GM12878 (cell line): ENCODE measurements at regions not wholly inside any gene's neighbourhood (a gene's known extent, or its start where the extent isn't known, plus 50 kb on each side); places are given as distances from the start of the nearest gene placed in this dataset.
A peak's percentile ranks its signal among the peaks of the same experiment; 100 is the strongest.

Experiments used
- ATAC-seq: fragments of 200-7000 bp; cut with Tn5 transposase; 3 replicates; pipeline ENCODE4 v1.9.1; 2020; ENCODE audit warnings: mild to moderate bottlenecking, moderate library complexity
- BruUV-seq: library from RNA; stranded (reverse); fragments of 400-500 nt; replicated peaks from 2 replicates; lab custom pipeline; 2021; lab: Mats Ljungman, UMichigan
- CTCF ChIA-PET: fragments of 300-600 bp; sonication (Branson Sonifier 250); formaldehyde crosslinking; extraction: SDS; loops from one replicate; lab custom pipeline; 2021; ENCODE audit warnings: inconsistent platforms; lab: Yijun Ruan, JAX
- POLR2A ChIA-PET: fragments of 350-600 bp; formaldehyde crosslinking; extraction: SDS; loops from one replicate; lab custom pipeline; 2021; ENCODE audit warnings: inconsistent platforms; lab: Charles Lee
- RAD21 ChIA-PET: fragments of 300-600 bp; sonication (Branson Sonifier 250); formaldehyde crosslinking; loops from one replicate; lab custom pipeline; 2023; ENCODE audit warnings: antibody characterized with exemption; ENCODE audit not compliant: unreplicated experiment; lab: Charles Lee
- SMC1A ChIA-PET: fragments of 300-600 bp; sonication (Branson Sonifier 250); formaldehyde crosslinking; loops from one replicate; lab custom pipeline; 2023; ENCODE audit not compliant: unreplicated experiment, uncharacterized antibody; lab: Charles Lee
- DNase-seq: peaks from one replicate; pipeline ENCODE4 v3.0.0-alpha.2; 2011; ENCODE audit warnings: low read depth, low spot score
- FAIRE-seq: peaks from 3 replicates; lab custom pipeline; 2011; peaks lifted over from hg19 to GRCh38; lab: Jason Lieb, UNC
- H2AFZ ChIP-seq: 2 replicates; pipeline ENCODE4 v1.6.0; 2011; ENCODE audit warnings: low read depth, low read length, control low read depth; ENCODE audit not compliant: control insufficient read depth
- H3K27ac ChIP-seq: 2 replicates; pipeline ENCODE4 v1.5.1; 2011; ENCODE audit warnings: control low read depth; ENCODE audit not compliant: control insufficient read depth, insufficient read depth
- H3K27me3 ChIP-seq, 2 experiments: replicated peaks in 1 of 2; 2 replicates each; pipeline versions ENCODE4 v1.6.0 to v1.6.1; 2011; ENCODE audit warnings: low read length in 1 of 2; ENCODE audit not compliant: control insufficient read depth in 2 of 2, insufficient read depth in 2 of 2
- H3K36me3 ChIP-seq, 2 experiments: 2 replicates each; pipeline ENCODE4 v1.5.1; 2011; ENCODE audit warnings: low read length in 1 of 2; ENCODE audit not compliant: control insufficient read depth in 2 of 2, insufficient read depth in 2 of 2
- H3K4me1 ChIP-seq: 2 replicates; pipeline ENCODE4 v1.6.1; 2011; ENCODE audit warnings: mild to moderate bottlenecking, low read length, moderate library complexity, mixed read lengths; ENCODE audit not compliant: control insufficient read depth, insufficient read depth
- H3K4me2 ChIP-seq: 2 replicates; pipeline ENCODE4 v1.6.0; 2011; ENCODE audit warnings: control low read depth; ENCODE audit not compliant: control insufficient read depth, insufficient read depth
- H3K4me3 ChIP-seq: fragments of 200-600 bp; sonication (generic); 2 replicates; pipeline ENCODE4 v1.5.1; 2016
- H3K79me2 ChIP-seq: 2 replicates; pipeline ENCODE4 v1.6.0; 2011; ENCODE audit warnings: low read length; ENCODE audit not compliant: control insufficient read depth, insufficient read depth
- H3K9ac ChIP-seq: 2 replicates; pipeline ENCODE4 v1.8.0; 2011; ENCODE audit warnings: low read length, control low read depth, mixed read lengths; ENCODE audit not compliant: control insufficient read depth, insufficient read depth
- H3K9me3 ChIP-seq: replicated peaks from 3 replicates; pipeline ENCODE4 v1.5.1; 2011; ENCODE audit warnings: mild to moderate bottlenecking, low read length; ENCODE audit not compliant: control insufficient read depth, insufficient read depth
- H4K20me1 ChIP-seq: 2 replicates; pipeline ENCODE4 v1.6.0; 2011; ENCODE audit not compliant: control insufficient read depth, insufficient read depth
- CUX1 ChIP-seq: IDR thresholded peaks from 2 replicates; pipeline ENCODE4 v1.6.1; 2012; ENCODE audit warnings: improper control_type of control experiment, low read depth, low read length; ENCODE audit not compliant: insufficient replicate concordance
- ESRRA ChIP-seq: IDR thresholded peaks from 2 replicates; pipeline ENCODE4 v1.6.1; 2012; ENCODE audit warnings: mild to moderate bottlenecking, low read length, improper control_type of control experiment
- IKZF1 ChIP-seq: fragments of 450-650 bp; conservative IDR thresholded peaks from 2 replicates; pipeline ENCODE4 v1.6.1; 2017; ENCODE audit warnings: antibody characterized with exemption, mild to moderate bottlenecking
- MEF2A ChIP-seq: IDR thresholded peaks from 2 replicates; pipeline ENCODE4 v1.6.1; 2011; ENCODE audit warnings: low read depth, mild to moderate bottlenecking, low read length, moderate library complexity; ENCODE audit not compliant: insufficient read depth
- PKNOX1 ChIP-seq: fragments of 450-650 bp; IDR thresholded peaks from 2 replicates; pipeline ENCODE4 v1.6.1; 2016; ENCODE audit warnings: mild to moderate bottlenecking
- SMC3 ChIP-seq: IDR thresholded peaks from 2 replicates; pipeline ENCODE4 v1.6.1; 2011; ENCODE audit warnings: low read length, improper control_type of control experiment, borderline replicate concordance
- SREBF2 ChIP-seq: IDR thresholded peaks from 2 replicates; pipeline ENCODE4 v1.6.1; 2012; ENCODE audit warnings: mild to moderate bottlenecking, low read length
- TARDBP ChIP-seq: IDR thresholded peaks from 2 replicates; pipeline ENCODE4 v1.6.1; 2016; ENCODE audit warnings: borderline replicate concordance
- WRNIP1 ChIP-seq: IDR thresholded peaks from 2 replicates; pipeline ENCODE4 v1.6.1; 2011; ENCODE audit warnings: low read depth, low read length, improper control_type of control experiment, borderline replicate concordance
- ZBTB33 ChIP-seq: fragments of 450-650 bp; IDR thresholded peaks from 2 replicates; pipeline ENCODE4 v1.6.1; 2017; ENCODE audit warnings: mild to moderate bottlenecking
- ZSCAN29 ChIP-seq: fragments of 450-650 bp; IDR thresholded peaks from 2 replicates; pipeline ENCODE4 v1.6.1; 2017; ENCODE audit warnings: mild to moderate bottlenecking, moderate library complexity
- WGBS: methylation state at CpG from one replicate; pipeline ENCODE4 v1.1.6; 2016; ENCODE audit warnings: low lambda C conversion rate; ENCODE audit not compliant: insufficient replicate concordance, insufficient coverage; ENCODE audit errors: missing lambda C conversion rate; 5-methylcytosine and 5-hydroxymethylcytosine counted together
- in situ Hi-C: fragments of 300-500 bp; cut with MboI; formaldehyde crosslinking; loops from 9 replicates; pipeline ENCODE4 v1.14.3; 2018; ENCODE audit warnings: mixed read lengths
- intact Hi-C: fragments of 100-400 bp; cut with micrococcal nuclease; formaldehyde crosslinking; loops from one replicate; pipeline ENCODE4 v1.14.2; 2022; ENCODE audit not compliant: unreplicated experiment
- TF ChIP-seq, protein P1 (sequence below): fragments of 450-650 bp; IDR thresholded peaks from 2 replicates; pipeline ENCODE4 v1.6.1; 2017; ENCODE audit warnings: antibody characterized with exemption, mild to moderate bottlenecking, moderate library complexity

GRCh38 chr4:123812066-123812390, 415.4 kb downstream of the SPRY1 start:
- intact Hi-C loops, result loop anchor here (10.0 kb wide), 1 partner anchor 1813 kb away; no protein-coding TSS in a partner anchor
- WGBS, result 2% methylated on average over 3 of the region's 3 CpGs
- Histone ChIP-seq H3K27ac (no peak overlapping the region), H2AFZ (peak overlapping the region; percentile 45; the same call in 1 of the 2 replicates), H3K9me3 (no peaks in the 10 kb centered on the region), H3K4me1 (no peaks in the 10 kb centered on the region), H4K20me1 (no peaks in the 10 kb centered on the region), H3K9ac (no peak overlapping the region), H3K27me3 (no peaks in the 10 kb centered on the region; a peak in 1 of 4 replicates), H3K4me2 (no peak overlapping the region), H3K4me3 (no peak overlapping the region), H3K36me3 (no peaks in the 10 kb centered on the region), H3K79me2 (no peaks in the 10 kb centered on the region)
- RAD21 ChIA-PET, result no interaction called here
- in situ Hi-C loops, result no loop called here
- BruUV-seq, result no TSS peak
- DNase-seq (no peak), FAIRE-seq (no peak), ATAC-seq (no peak)
- CTCF ChIA-PET, result interaction anchor here (0.8 kb wide), 1 partner anchor 902 kb away, joined by 3 read pairs; no protein-coding TSS in a partner anchor
- TF ChIP-seq ESRRA, result no peak
- no peak for TF ChIP-seq TARDBP
- TF ChIP-seq CUX1, result no peak
- TF ChIP-seq SMC3, result no peak
- no peak for TF ChIP-seq ZBTB33
- no peak for TF ChIP-seq WRNIP1
- TF ChIP-seq PKNOX1, result no peak
- no peak for TF ChIP-seq MEF2A
- TF ChIP-seq, protein P1, sequence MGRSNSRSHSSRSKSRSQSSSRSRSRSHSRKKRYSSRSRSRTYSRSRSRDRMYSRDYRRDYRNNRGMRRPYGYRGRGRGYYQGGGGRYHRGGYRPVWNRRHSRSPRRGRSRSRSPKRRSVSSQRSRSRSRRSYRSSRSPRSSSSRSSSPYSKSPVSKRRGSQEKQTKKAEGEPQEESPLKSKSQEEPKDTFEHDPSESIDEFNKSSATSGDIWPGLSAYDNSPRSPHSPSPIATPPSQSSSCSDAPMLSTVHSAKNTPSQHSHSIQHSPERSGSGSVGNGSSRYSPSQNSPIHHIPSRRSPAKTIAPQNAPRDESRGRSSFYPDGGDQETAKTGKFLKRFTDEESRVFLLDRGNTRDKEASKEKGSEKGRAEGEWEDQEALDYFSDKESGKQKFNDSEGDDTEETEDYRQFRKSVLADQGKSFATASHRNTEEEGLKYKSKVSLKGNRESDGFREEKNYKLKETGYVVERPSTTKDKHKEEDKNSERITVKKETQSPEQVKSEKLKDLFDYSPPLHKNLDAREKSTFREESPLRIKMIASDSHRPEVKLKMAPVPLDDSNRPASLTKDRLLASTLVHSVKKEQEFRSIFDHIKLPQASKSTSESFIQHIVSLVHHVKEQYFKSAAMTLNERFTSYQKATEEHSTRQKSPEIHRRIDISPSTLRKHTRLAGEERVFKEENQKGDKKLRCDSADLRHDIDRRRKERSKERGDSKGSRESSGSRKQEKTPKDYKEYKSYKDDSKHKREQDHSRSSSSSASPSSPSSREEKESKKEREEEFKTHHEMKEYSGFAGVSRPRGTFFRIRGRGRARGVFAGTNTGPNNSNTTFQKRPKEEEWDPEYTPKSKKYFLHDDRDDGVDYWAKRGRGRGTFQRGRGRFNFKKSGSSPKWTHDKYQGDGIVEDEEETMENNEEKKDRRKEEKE, result no peak
- no peak for TF ChIP-seq IKZF1
- no peak for TF ChIP-seq ZSCAN29
- TF ChIP-seq SREBF2, result no peak
- POLR2A ChIA-PET, result no interaction called here
- SMC1A ChIA-PET, result interaction anchor here (1.8 kb wide), 1 partner anchor 39 kb away, joined by 5 read pairs; no protein-coding TSS in a partner anchor
